ENCODE measurements at regions not wholly inside any gene's neighbourhood (a gene's known extent, or its start where the extent isn't known, plus 50 kb on each side); places are given as distances from the start of the nearest gene placed in this dataset.

DNA sequence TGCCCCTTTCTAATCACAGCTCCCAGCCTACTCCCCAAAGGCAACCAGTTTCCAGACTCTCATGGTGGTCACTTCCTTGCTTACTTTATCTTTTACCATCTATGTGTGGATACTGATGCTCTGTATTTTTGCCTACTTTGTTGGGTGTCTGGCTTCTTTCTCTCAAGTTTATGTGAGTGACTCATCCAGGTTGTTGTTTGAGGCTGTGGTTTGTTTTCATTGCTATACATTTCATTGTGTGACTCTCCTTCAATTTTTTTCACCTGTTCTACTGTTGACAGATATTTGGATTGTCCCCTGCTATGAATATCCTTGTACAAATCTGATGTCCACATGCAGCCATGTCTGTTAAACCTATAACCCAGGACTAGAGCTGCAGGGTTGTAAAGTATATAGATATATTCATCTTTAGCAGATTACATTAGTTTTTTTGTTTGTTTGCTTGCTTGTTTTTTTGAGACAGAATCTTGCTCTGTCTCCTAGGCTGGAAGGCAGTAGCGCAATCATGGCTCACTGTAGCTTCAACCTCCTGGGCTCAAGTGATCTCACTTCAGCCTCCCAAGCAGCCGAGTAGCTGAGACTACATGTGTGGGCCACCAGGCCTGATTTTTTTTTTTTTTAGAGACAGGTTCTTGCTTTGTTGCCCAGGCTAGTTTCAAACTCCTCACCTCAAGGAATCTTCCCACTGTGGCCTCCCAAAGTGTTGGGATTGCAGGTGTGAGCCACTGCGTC is 72.9 kb upstream of the EEF1E1 start:
- TF ChIP-seq JUND (IDR thresholded peaks at IDR 0.05) (no peak), RAD21 (IDR thresholded peaks at IDR 0.05; ENCODE audit: low read length) (no peak), FOXM1 (IDR thresholded peaks at IDR 0.05; ENCODE audit: low read depth) (no peak), EP300 (IDR thresholded peaks at IDR 0.05; ENCODE audit: borderline replicate concordance in 1 of 2, low read depth in 1 of 2, low read length in 1 of 2) (no peak), GATA2 (CRISPR knock-in tag; IDR thresholded peaks at IDR 0.05) (no peak), RCOR1 (IDR thresholded peaks at IDR 0.05; ENCODE audit: low read length) (no peak), TAF1 (IDR thresholded peaks at IDR 0.05; ENCODE audit: borderline replicate concordance, low read depth, low read length) (no peak)
- TF ChIP-seq, protein P1, sequence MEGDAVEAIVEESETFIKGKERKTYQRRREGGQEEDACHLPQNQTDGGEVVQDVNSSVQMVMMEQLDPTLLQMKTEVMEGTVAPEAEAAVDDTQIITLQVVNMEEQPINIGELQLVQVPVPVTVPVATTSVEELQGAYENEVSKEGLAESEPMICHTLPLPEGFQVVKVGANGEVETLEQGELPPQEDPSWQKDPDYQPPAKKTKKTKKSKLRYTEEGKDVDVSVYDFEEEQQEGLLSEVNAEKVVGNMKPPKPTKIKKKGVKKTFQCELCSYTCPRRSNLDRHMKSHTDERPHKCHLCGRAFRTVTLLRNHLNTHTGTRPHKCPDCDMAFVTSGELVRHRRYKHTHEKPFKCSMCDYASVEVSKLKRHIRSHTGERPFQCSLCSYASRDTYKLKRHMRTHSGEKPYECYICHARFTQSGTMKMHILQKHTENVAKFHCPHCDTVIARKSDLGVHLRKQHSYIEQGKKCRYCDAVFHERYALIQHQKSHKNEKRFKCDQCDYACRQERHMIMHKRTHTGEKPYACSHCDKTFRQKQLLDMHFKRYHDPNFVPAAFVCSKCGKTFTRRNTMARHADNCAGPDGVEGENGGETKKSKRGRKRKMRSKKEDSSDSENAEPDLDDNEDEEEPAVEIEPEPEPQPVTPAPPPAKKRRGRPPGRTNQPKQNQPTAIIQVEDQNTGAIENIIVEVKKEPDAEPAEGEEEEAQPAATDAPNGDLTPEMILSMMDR (IDR thresholded peaks at IDR 0.05), result no peak
